Right ventricle myocardium superior (tissue), 1 donor: ENCODE measurements at regions not wholly inside any gene's neighbourhood (a gene's known extent, or its start where the extent isn't known, plus 50 kb on each side); places are given as distances from the start of the nearest gene placed in this dataset.
A peak's percentile ranks its signal among the peaks of the same experiment; 100 is the strongest.

Source experiments
- ATAC-seq: fragments of 200-7000 bp; cut with Tn5 transposase; one replicate; pipeline ENCODE4 v1.9.1; 2020; ENCODE audit warnings: mild to moderate bottlenecking; ENCODE audit not compliant: poor library complexity
- DNase-seq: peaks from one replicate; pipeline ENCODE4 v3.0.0-alpha.2; 2020
- intact Hi-C: fragments of 100-400 bp; cut with DNase I; formaldehyde crosslinking; loops from one replicate; pipeline ENCODE4 v1.11.2; 2022
- donor health status: DM: no; HTN: yes; CAD: no; lungs with severe emphysema.

GRCh38 chr14:53330441-53330840, 177.3 kb upstream of the DDHD1 start:
- intact Hi-C loops: no loop called here
- ATAC-seq (no peak), DNase-seq (no peak)

- ATAC-seq: no peak
- intact Hi-C loops: no loop called here
- no peak for DNase-seq
Observed at GRCh38 chr14:53328841-53329240, 175.7 kb upstream of the DDHD1 start.

- DNase-seq (no peak), ATAC-seq (no peak)
- intact Hi-C loops: no loop called here
Observed at GRCh38 chr14:53327716-53328115, 174.6 kb upstream of the DDHD1 start.

GRCh38 chr14:53325176-53325806, 172.2 kb upstream of the DDHD1 start:
- no peak for DNase-seq
- intact Hi-C loops: no loop called here
- no peak for ATAC-seq

GRCh38 chr14:53316504-53316903, 163.4 kb upstream of the DDHD1 start:
- DNase-seq (peak; percentile 49), ATAC-seq (no peak)
- intact Hi-C loops: no loop called here

- ATAC-seq (no peak), DNase-seq (no peak)
- intact Hi-C loops: no loop called here
Observed at GRCh38 chr14:53310412-53310811, 157.3 kb upstream of the DDHD1 start.

GRCh38 chr14:53306911-53307310, 153.8 kb upstream of the DDHD1 start:
- no peak for ATAC-seq
- DNase-seq: no peak
- intact Hi-C loops: no loop called here

GRCh38 chr14:53306267-53306721, 153.2 kb upstream of the DDHD1 start:
- intact Hi-C loops: no loop called here
- DNase-seq (peak; percentile 65), ATAC-seq (peak; percentile 95)

GRCh38 chr14:53304726-53305381, 151.7 kb upstream of the DDHD1 start:
- intact Hi-C loops: no loop called here
- DNase-seq: no peak
- ATAC-seq: peak; percentile 54

- no peak for DNase-seq
- ATAC-seq: no peak
- intact Hi-C loops: loop anchor here (10.0 kb wide), 1 partner anchor 1049 kb away; no protein-coding TSS in a partner anchor
Observed at GRCh38 chr14:53295985-53296582, 143.0 kb upstream of the DDHD1 start.

- intact Hi-C loops: loop anchor here (10.0 kb wide), 1 partner anchor 1049 kb away; no protein-coding TSS in a partner anchor
- DNase-seq (no peak), ATAC-seq (no peak)
Observed at GRCh38 chr14:53295372-53295771, 142.2 kb upstream of the DDHD1 start.

GRCh38 chr14:53286301-53286700, 133.2 kb upstream of the DDHD1 start:
- DNase-seq: no peak
- ATAC-seq: peak; percentile 27
- intact Hi-C loops: no loop called here

GRCh38 chr14:53285821-53286220, 132.7 kb upstream of the DDHD1 start:
- DNase-seq (no peak), ATAC-seq (no peak)
- intact Hi-C loops: no loop called here

- intact Hi-C loops: no loop called here
- no peak for ATAC-seq
- DNase-seq: no peak
Observed at GRCh38 chr14:53285064-53285463, 131.9 kb upstream of the DDHD1 start.

- ATAC-seq: no peak
- DNase-seq: no peak
- intact Hi-C loops: no loop called here
Observed at GRCh38 chr14:53278602-53279506, 125.7 kb upstream of the DDHD1 start.

GRCh38 chr14:53273671-53274072, 120.5 kb upstream of the DDHD1 start:
- DNase-seq (no peak), ATAC-seq (peak; percentile 31)
- intact Hi-C loops: no loop called here

- ATAC-seq (no peak), DNase-seq (no peak)
- intact Hi-C loops: no loop called here
Observed at GRCh38 chr14:53265025-53265424, 111.9 kb upstream of the DDHD1 start.

- intact Hi-C loops: no loop called here
- DNase-seq (no peak), ATAC-seq (no peak)
Observed at GRCh38 chr14:53260928-53261327, 107.8 kb upstream of the DDHD1 start.

GRCh38 chr14:53260286-53260685, 107.2 kb upstream of the DDHD1 start:
- intact Hi-C loops: no loop called here
- ATAC-seq (no peak), DNase-seq (no peak)
